HT-29 (cell line): ENCODE measurements at regions not wholly inside any gene's neighbourhood (a gene's known extent, or its start where the extent isn't known, plus 50 kb on each side); places are given as distances from the start of the nearest gene placed in this dataset.

ENCODE experiments used
- DNase-seq: peaks from one replicate; pipeline ENCODE4 v3.0.0-alpha.2; 2015; ENCODE audit warnings: low spot score

- DNase-seq = no peak
These were observed 779.9 kb upstream of the ACO1 start for GRCh38 chr9:31604531-31604930.

DNA sequence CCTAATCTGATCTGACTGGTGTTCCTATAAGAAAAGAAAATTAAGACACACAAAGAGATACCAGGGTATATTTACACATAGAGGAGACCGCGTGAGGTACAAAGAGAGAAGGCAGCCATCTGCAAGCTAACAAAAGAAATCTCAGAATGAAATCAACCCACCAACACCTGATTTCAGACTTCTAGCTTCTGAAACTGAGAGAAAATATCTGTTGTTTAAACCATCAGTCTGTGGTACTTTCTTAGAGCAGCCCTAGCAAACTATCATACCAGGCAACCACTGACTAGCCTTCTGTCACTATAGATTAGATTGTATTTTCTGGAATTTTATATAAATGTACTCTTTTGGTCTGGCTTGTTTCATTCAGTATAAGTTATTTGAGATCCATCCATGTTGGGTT lies 779.3 kb upstream of the ACO1 start:
- DNase-seq = no peak

- no peak for DNase-seq
These were observed 777.8 kb upstream of the ACO1 start for GRCh38 chr9:31606678-31607077.

GRCh38 chr9:31608416-31608815 lies 776.0 kb upstream of the ACO1 start:
- DNase-seq = peak; percentile 45

GRCh38 chr9:31608881-31609280 lies 775.6 kb upstream of the ACO1 start:
- peak; percentile 56 for DNase-seq

GRCh38 chr9:31612336-31613030 lies 772.0 kb upstream of the ACO1 start:
- DNase-seq = no peak

DNA sequence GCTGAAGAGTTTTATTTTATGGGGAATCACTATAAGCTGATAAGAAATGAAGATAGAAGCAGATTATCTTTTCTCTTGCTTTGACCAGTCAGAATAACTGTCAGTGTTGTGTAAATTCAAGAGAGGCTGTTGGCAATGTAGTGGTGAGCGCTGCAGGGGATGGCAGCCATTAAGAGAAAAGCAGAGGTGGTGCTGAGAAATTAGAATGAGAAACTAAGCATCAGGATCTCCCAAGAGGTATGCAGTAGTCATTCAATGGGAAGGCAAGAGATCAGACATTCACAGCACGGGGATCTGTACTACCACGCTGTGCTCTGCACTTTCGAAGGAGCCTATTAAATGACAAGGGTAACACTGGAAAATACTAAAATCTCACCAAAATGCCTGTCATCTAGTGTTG lies 768.5 kb upstream of the ACO1 start:
- DNase-seq = no peak

- DNase-seq = no peak
These were observed 760.9 kb upstream of the ACO1 start for GRCh38 chr9:31623511-31623910.

DNA sequence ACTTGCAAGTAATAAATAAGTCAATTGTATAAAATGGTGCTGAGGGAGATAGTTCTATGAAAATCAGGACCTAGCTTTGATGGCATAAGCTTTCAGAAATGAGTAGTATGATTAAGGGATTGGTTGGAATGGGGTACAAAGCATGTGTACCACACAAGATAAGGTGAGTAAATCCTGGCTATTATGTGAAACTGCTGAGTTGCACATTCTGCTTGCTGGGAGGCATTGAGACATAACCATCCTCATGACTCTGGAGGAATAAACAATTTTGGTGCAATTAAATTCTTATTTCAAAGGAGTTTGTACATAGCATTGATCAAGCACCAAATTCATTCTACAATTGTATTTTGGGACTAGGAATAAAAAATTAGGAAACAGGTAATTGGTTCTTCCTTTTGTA lies 755.2 kb upstream of the ACO1 start:
- DNase-seq = no peak

DNA sequence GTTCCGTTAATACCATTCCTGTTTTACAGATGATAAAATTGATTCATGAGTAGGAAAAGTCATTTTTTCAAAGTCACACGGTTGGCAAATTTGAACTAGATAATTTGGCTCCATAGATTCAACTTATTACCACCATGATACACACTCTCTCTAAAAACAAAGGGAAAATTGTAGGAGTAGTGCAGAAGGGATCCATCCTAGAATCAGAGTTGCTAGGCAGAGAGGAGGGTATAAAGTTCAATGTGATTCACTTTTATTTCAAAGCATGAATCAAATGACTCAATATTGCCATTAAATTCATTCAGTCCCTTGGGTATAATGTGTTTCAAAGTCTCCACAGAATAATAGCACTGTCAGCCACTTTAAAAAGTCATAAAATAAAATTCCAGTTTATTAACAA lies 747.2 kb upstream of the ACO1 start:
- no peak for DNase-seq

- DNase-seq = no peak
These were observed 746.6 kb upstream of the ACO1 start for GRCh38 chr9:31637861-31638260.

- DNase-seq = no peak
These were observed 745.0 kb upstream of the ACO1 start for GRCh38 chr9:31639451-31639850.

- DNase-seq = no peak
These were observed 715.1 kb upstream of the ACO1 start for GRCh38 chr9:31669311-31669710.

DNA sequence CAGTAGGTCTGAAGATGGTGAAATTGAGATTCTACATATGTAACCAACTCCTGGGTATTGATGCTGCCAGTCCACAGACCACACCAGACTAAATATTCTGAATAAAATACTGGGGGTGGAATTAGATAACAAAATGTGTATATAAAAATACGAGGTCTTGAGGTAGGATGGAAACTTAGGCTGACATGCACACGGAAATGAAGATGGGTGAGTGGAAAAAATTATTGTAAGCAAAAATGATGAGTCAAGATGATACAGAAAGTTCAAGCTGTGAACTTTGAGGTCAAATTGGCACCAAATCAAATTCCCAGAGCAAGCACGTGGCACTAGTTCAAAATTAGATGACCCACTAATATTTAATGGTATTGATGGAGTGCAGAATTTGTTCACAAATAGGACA lies 713.4 kb upstream of the ACO1 start:
- DNase-seq = no peak

DNA sequence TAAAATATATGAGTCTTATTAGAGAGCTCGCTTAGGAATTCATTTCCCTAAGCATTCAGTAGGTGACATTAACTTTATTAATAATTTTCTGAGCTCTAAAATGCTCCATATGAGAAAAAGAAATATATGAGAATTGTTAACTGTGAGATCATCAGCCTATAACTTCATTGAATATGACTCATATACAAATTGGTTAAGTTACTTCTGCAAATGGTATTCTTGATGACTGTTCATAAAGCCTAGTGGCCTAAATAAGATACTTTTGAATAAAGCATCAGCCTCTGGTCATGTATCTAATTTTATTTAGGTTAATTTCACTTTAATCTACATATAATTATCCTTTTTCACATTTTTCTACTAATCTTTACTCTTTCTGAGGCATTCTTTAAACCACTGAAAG lies 710.2 kb upstream of the ACO1 start:
- DNase-seq = no peak

DNA sequence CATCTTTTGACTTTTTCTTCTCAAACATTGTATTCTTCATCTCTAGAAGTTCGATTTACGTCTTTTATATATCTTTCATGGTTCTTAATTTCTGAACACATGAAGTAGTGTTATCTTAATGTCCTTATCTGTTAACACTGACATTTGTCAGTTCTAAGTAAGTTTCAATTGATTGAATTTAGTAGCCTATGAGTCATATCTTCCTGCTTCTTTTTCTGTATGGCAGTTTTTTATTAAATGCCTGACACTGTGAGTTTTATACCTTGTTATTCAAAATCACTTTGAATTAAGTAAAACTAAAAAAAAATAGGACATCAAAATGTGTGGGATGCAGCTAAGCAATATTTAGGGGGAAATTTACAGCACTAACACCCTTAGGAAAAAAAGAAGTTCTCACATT lies 707.0 kb upstream of the ACO1 start:
- DNase-seq = no peak

DNA sequence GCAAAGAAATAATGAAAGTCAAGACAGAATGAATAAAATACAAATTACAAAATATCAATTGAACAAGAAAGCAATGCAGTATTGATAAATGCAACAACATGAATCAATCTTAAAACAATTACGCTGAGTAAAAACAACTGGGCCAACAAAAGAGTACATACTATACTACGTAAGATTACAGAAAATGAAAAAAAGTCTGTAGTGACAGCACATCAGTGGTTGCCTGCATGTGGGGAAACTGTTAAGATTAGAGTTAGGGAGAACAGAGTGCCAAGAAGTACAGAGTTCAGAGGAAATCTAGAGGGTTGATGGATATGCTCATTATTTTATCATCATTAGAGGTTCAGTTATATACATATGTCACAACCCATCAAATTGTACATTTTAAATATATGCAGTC lies 706.6 kb upstream of the ACO1 start:
- DNase-seq = no peak

DNA sequence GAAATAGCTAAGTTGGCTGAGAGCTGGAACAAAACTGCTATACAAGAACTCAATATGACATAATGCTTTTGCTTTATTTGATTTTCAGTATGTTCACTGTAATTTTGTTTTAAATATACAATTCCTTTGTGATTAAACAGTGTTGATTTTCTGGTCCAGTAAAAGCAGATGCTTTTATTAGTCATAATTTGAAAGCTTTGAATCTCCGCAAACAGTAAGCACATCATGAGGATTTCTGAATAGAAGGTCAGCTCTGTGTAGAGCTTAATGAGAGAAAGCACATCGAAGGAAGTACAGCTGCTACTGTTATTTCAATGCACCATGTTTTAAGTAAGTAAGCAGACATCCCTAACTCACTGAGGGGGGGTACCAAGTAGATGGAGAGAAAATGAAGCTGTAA lies 701.3 kb upstream of the ACO1 start:
- no peak for DNase-seq

DNA sequence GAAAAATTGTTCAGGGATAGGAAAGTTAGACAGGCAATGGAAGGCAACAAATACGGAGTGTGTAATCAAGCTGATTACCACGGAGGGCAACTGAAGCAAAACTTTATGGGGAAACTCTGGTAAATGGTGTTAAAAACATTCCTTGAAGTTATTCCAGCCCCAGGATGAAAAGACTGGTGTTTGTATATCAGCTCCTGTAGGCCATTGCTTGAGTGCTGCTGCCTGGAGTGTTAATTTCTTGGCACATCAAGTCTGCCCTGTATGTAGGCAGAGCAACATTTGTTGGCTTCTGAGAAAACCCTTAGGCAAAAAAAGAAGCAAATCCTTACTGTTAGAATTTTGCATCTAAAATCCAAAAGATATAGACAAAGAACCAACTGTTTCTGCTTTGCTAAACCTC lies 686.5 kb upstream of the ACO1 start:
- no peak for DNase-seq

DNA sequence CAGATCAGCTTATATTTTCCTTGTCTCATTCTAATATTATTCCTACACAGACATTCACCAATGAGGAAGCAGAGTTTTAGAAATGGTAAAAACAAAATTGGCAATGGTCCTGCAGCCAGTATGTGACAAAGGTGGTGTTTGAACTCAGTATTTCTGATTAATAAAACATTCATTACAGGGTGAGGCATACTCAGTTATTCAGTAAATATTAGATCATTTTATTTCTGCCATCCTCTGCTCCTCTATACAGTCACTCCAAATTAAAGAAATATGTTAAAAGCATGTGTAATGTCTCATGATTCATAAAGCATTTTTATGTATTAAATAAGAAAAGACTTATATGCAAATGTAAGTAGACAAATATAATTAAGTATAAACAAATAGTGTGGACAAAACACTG lies 684.6 kb upstream of the ACO1 start:
- no peak for DNase-seq

DNA sequence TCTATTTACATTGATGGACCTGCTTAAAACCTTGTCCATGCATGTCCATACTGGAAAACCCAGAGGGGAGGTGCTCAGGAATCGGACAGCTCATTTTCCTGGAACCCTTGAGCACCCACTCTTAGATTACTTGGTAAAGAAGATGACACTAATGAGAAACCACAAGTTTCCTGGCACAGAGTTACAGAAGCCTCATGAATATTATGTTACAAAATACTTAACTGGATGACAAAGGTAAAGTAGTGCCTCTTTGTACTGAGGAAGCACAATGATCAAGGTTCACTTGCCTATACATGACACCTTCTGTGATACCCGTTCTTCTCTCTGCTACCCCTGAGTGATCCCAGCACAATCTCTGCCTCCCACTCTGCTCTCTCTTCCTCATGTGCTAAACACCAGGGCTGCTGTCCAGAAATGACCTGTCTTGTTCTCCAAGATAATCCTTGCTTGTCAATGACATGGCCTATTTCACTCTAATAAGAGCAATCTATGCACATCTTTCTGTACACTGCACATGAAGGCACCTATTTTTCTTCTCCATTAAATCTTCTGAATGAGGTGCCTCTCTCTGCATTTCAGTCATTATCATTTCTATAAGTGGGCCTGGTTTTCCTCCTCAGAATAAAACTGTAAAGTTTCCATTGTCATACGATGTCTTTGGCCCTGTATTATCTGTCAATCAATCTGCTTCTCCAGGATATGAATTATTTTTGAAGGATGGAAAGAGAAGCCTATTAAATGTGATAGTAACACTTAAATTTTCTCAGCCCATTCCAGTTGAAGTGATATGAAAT lies 684.0 kb upstream of the ACO1 start:
- DNase-seq = no peak

DNA sequence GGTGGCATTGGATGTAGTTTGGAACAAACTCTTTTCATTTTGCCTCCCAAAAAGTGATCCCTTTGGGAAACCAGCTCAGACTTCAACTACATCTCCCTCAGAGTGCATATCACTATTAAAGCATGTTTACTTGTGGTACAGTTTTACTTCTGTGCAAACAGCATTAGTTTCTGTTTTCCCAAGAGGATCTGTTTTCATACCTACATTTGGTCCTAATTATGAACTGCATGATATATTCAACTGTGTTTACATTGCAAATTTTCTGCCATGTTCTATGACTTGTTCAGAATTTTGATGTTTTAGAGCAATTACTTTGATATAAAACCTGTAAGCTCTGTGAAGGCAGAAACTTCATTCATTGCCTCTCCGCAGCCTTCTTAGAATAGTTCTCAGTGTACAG lies 681.5 kb upstream of the ACO1 start:
- no peak for DNase-seq

DNA sequence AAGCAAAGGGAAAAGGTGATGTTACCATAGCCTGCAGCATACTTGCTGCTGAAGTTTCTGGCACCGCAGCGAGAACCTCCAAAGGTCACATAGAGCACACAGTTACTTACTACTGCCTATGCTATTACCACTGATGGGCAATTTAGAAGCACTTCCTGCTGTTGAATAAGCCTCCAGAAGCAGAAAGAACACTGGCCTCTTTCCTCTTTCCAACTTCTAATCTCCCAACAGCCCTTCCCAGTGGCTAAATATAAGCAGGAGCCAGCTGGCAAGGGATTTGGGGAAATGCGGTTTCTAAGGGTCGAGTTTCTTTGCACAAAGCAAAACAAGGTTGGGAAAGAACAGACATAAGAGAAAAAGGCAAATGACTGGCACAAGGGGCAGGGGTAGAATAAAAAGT lies 669.2 kb upstream of the ACO1 start:
- no peak for DNase-seq

DNA sequence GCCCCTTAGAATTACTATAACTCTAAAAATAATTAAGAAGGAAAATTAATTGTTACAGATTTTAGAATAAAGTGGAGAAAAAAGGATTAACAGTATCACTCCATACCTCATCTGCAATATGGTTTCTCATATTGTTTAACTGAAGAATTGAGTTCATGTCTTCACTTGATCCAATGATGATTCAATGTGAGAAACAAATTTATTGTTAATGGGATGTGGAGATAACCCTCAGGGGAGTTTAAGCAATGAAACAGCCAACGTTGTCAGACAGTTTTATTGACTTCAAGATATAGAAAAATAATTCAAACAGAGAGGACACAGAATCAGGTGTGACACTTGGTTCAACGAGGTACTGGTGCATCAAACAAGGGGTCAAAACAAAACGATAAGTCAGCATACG lies 665.2 kb upstream of the ACO1 start:
- DNase-seq = no peak
